Tibial artery (tissue), 4 donors: ENCODE measurements at regions not wholly inside any gene's neighbourhood (a gene's known extent, or its start where the extent isn't known, plus 50 kb on each side); places are given as distances from the start of the nearest gene placed in this dataset.

ENCODE experiments used
- DNase-seq, 2 donors: peaks; one replicate each; pipeline ENCODE4 v3.0.0-alpha.2; 2019
- H3K27ac ChIP-seq, 2 donors: fragments of 200-600 bp; sonication (generic) in 1 of 2; 1 replicate in 1 of 2; 2 replicates in 1 of 2; pipeline ENCODE4 v1.5.1; 2018 to 2019; ENCODE audit warnings: mild to moderate bottlenecking in 1 of 2
- H3K27me3 ChIP-seq, 2 donors: fragments of 200-600 bp; sonication (generic) in 1 of 2; one replicate each; pipeline versions ENCODE4 v1.5.1 to v1.6.0; 2016 to 2019
- H3K36me3 ChIP-seq, 3 donors: fragments of 200-600 bp; sonication (generic) in 2 of 3; one replicate each; pipeline ENCODE4 v1.5.1; 2016 to 2019; ENCODE audit warnings: mild to moderate bottlenecking in 2 of 3
- H3K4me1 ChIP-seq, 4 donors: fragments of 200-600 bp; sonication (generic) in 2 of 4; 1 replicate in 3 of 4; 2 replicates in 1 of 4; pipeline ENCODE4 v1.5.1; 2016 to 2019
- H3K4me3 ChIP-seq, 2 donors: fragments of 200-600 bp; sonication (generic) in 1 of 2; 1 replicate in 1 of 2; 2 replicates in 1 of 2; pipeline ENCODE4 v1.5.1; 2018 to 2019; ENCODE audit warnings: mild to moderate bottlenecking in 2 of 2
- H3K9me3 ChIP-seq, 3 donors: fragments of 200-600 bp; sonication (generic) in 1 of 3; one replicate each; pipeline ENCODE4 v1.5.1; 2016 to 2019
- CTCF ChIP-seq, 2 experiments: fragments of 200-600 bp in 1 of 2; fragments of 450-650 bp in 1 of 2; IDR thresholded peaks; one replicate each; pipeline ENCODE4 v1.5.1; 2017 to 2019; ENCODE audit warnings: antibody characterized with exemption in 2 of 2, mild to moderate bottlenecking in 1 of 2, moderate library complexity in 1 of 2
- intact Hi-C: fragments of 100-400 bp; cut with DNase I; formaldehyde crosslinking; loops from one replicate; pipeline ENCODE4 v1.15.0; 2023; ENCODE audit warnings: low total_unique reads

- H3K4me3 ChIP-seq, result no peak overlapping the region
- intact Hi-C loops, result no loop called here
- peaks cover 0 to 9% (median 0%) of the 10 kb centered on the region in 4 donors for H3K4me1 ChIP-seq
- no peaks in the 10 kb centered on the region for H3K27me3 ChIP-seq
- no peaks in the 10 kb centered on the region for H3K9me3 ChIP-seq
- DNase-seq, result no peak
- TF ChIP-seq CTCF (IDR thresholded peaks at IDR 0.05), result no peak
- H3K27ac ChIP-seq, result no peak overlapping the region
- H3K36me3 ChIP-seq, result no peaks in the 10 kb centered on the region
Measured at GRCh38 chr9:111985315-111985714, 88.7 kb downstream of the UGCG start.

GRCh38 chr9:111986035-111986556 lies 89.5 kb downstream of the UGCG start:
- peak in 1 of 2 donors; percentile 39 for DNase-seq
- TF ChIP-seq CTCF (IDR thresholded peaks at IDR 0.05), result no peak

More at GRCh38 chr9:111986035-111986556, 89.5 kb downstream of the UGCG start:
- Histone ChIP-seq H3K27ac (no peak overlapping the region), H3K9me3 (peaks cover 0 to 6% (median 5%) of the 10 kb centered on the region in 3 donors), H3K36me3 (no peaks in the 10 kb centered on the region), H3K4me3 (no peak overlapping the region), H3K27me3 (no peaks in the 10 kb centered on the region), H3K4me1 (peaks cover 0 to 9% (median 0%) of the 10 kb centered on the region in 4 donors)
- intact Hi-C loops, result no loop called here
